Endothelial cell of umbilical vein (primary cell): ENCODE measurements at regions not wholly inside any gene's neighbourhood (a gene's known extent, or its start where the extent isn't known, plus 50 kb on each side); places are given as distances from the start of the nearest gene placed in this dataset.

ENCODE experiments used
- BruUV-seq: library from RNA; stranded (reverse); fragments of 400-500 nt; replicated peaks from 2 replicates; lab custom pipeline; 2021; lab: Mats Ljungman, UMichigan
- CTCF ChIA-PET: fragments of 300-600, 350-600 bp; sonication (Branson Sonifier 250); formaldehyde crosslinking; loops from one replicate; lab custom pipeline; 2021; ENCODE audit warnings: antibody characterized with exemption, inconsistent platforms; lab: Charles Lee
- POLR2A ChIA-PET: fragments of 300-600, 350-600 bp; sonication (Branson Sonifier 250); formaldehyde crosslinking; loops from one replicate; lab custom pipeline; 2021; ENCODE audit warnings: antibody characterized with exemption, inconsistent platforms; lab: Charles Lee
- DNase-seq: peaks from one replicate; pipeline ENCODE4 v3.0.0-alpha.2; 2011; ENCODE audit warnings: low read depth, low spot score
- FAIRE-seq: peaks from 2 replicates; lab custom pipeline; 2011; peaks lifted over from hg19 to GRCh38; lab: Jason Lieb, UNC
- H2AFZ ChIP-seq: 2 replicates; pipeline ENCODE4 v1.6.0; 2012; ENCODE audit warnings: low read depth, low read length, control low read depth, inconsistent platforms
- H3K27ac ChIP-seq: 2 replicates; pipeline ENCODE4 v1.5.1; 2011; ENCODE audit warnings: low read depth, mild to moderate bottlenecking, control low read depth, low read length, moderate library complexity; ENCODE audit not compliant: insufficient read depth
- H3K27me3 ChIP-seq, 2 experiments: 2 replicates each; pipeline versions ENCODE4 v1.6.0 to v1.6.1; 2011; ENCODE audit warnings: low read length in 2 of 2, mixed read lengths in 1 of 2; ENCODE audit not compliant: control insufficient read depth in 2 of 2, insufficient read depth in 2 of 2
- H3K36me3 ChIP-seq, 2 experiments: 2 replicates in 1 of 2; 3 replicates in 1 of 2; pipeline ENCODE4 v1.5.1; 2011; ENCODE audit warnings: low read length in 2 of 2, mild to moderate bottlenecking in 1 of 2, moderate library complexity in 1 of 2; ENCODE audit not compliant: control insufficient read depth in 2 of 2, insufficient read depth in 2 of 2; ENCODE audit errors: extremely low read depth in 1 of 2
- H3K4me1 ChIP-seq: 3 replicates; pipeline ENCODE4 v1.5.1; 2011; ENCODE audit warnings: mild to moderate bottlenecking, low read length; ENCODE audit not compliant: control insufficient read depth, insufficient read depth; ENCODE audit errors: extremely low read depth
- H3K4me2 ChIP-seq: 2 replicates; pipeline ENCODE4 v1.6.1; 2011; ENCODE audit warnings: low read length, control low read depth, mixed read lengths; ENCODE audit not compliant: insufficient read depth
- H3K4me3 ChIP-seq, 3 experiments: fragments of 200-600 bp in 1 of 3; sonication (generic), shearing (Covaris generic) in 1 of 3; replicated peaks in 1 of 3; 2 replicates each; pipeline ENCODE4 v1.5.1; 2011 to 2016; ENCODE audit warnings: control low read depth in 3 of 3, low read length in 3 of 3, mild to moderate bottlenecking in 2 of 3, inconsistent platforms in 1 of 3, low read depth in 1 of 3, moderate library complexity in 1 of 3; ENCODE audit not compliant: insufficient read depth in 1 of 3
- H3K79me2 ChIP-seq: 2 replicates; pipeline ENCODE4 v1.6.0; 2012; ENCODE audit warnings: low read length, inconsistent platforms; ENCODE audit not compliant: control insufficient read depth, insufficient read depth
- H3K9ac ChIP-seq: replicated peaks from 2 replicates; pipeline ENCODE3; 2011; ENCODE audit warnings: low read length, control low read depth; ENCODE audit not compliant: insufficient read depth; ENCODE audit errors: extremely low read depth
- H3K9me1 ChIP-seq: replicated peaks from 3 replicates; pipeline ENCODE4 v1.6.0; 2011; ENCODE audit warnings: mild to moderate bottlenecking, low read length; ENCODE audit not compliant: control insufficient read depth, insufficient read depth; ENCODE audit errors: extremely low read depth
- H3K9me3 ChIP-seq: replicated peaks from 2 replicates; pipeline ENCODE4 v1.5.1; 2012; ENCODE audit warnings: low read length, inconsistent platforms; ENCODE audit not compliant: control insufficient read depth, insufficient read depth
- H4K20me1 ChIP-seq: replicated peaks from 2 replicates; pipeline ENCODE3; 2011; ENCODE audit warnings: mild to moderate bottlenecking, low read length; ENCODE audit not compliant: control insufficient read depth, insufficient read depth; ENCODE audit errors: extremely low read depth
- CTCF ChIP-seq, 2 donors: IDR thresholded peaks; 1 replicate in 1 of 2; 2 replicates in 1 of 2; pipeline ENCODE4 v1.5.1; 2011; ENCODE audit warnings: low read length in 2 of 2, mild to moderate bottlenecking in 2 of 2, moderate library complexity in 2 of 2, control low read depth in 1 of 2, inconsistent platforms in 1 of 2, low read depth in 1 of 2; ENCODE audit not compliant: insufficient read depth in 1 of 2; ENCODE audit errors: extremely low read depth in 1 of 2
- EZH2 ChIP-seq: IDR thresholded peaks from 2 replicates; pipeline ENCODE4 v1.6.1; 2012; ENCODE audit warnings: borderline replicate concordance, low read depth, mild to moderate bottlenecking, moderate library complexity, low read length, inconsistent platforms; ENCODE audit not compliant: severe bottlenecking
- FOS ChIP-seq: IDR thresholded peaks from 2 replicates; pipeline ENCODE4 v1.6.1; 2011; ENCODE audit warnings: mild to moderate bottlenecking, low read length, moderate library complexity, borderline replicate concordance; ENCODE audit not compliant: insufficient read depth
- GATA2 ChIP-seq: IDR thresholded peaks from 2 replicates; pipeline ENCODE4 v1.7.0; 2011; ENCODE audit warnings: low read depth, mild to moderate bottlenecking, moderate library complexity, mixed read lengths, low read length; ENCODE audit not compliant: insufficient read length, insufficient read depth
- JUN ChIP-seq: IDR thresholded peaks from 2 replicates; pipeline ENCODE4 v1.6.1; 2011; ENCODE audit warnings: borderline replicate concordance, low read depth; ENCODE audit not compliant: insufficient read length, insufficient read depth
- MAX ChIP-seq: IDR thresholded peaks from 2 replicates; pipeline ENCODE4 v1.6.1; 2011; ENCODE audit not compliant: insufficient read depth, insufficient read length
- MYC ChIP-seq: IDR thresholded peaks from one replicate; pipeline ENCODE4 v1.6.1; 2011; ENCODE audit warnings: mild to moderate bottlenecking, low read depth, low read length
- POLR2A ChIP-seq: IDR thresholded peaks from 2 replicates; pipeline ENCODE4 v1.6.1; 2012; ENCODE audit warnings: low read depth, mild to moderate bottlenecking, control low read depth, low read length
- POLR2AphosphoS5 ChIP-seq: IDR thresholded peaks from 2 replicates; pipeline ENCODE4 v1.6.1; 2012; ENCODE audit warnings: low read depth, mild to moderate bottlenecking, control low read depth, low read length, moderate library complexity; ENCODE audit not compliant: insufficient read depth
- dilution Hi-C: fragments of 300-500 bp; cut with MboI; formaldehyde crosslinking; loops from one replicate; pipeline ENCODE4 v1.15.0; 2019; ENCODE audit warnings: low sequenced_read_pairs; ENCODE audit not compliant: extremely low pct_ligation_motif_present
- intact Hi-C: fragments of 100-400 bp; cut with micrococcal nuclease; formaldehyde crosslinking; loops from one replicate; pipeline ENCODE4 v1.10.0; 2022

GRCh38 chr18:75341897-75342296 is 85.6 kb downstream of the SMIM21 start:
- Histone ChIP-seq H4K20me1 (no peaks in the 10 kb centered on the region), H3K9me1 (no peaks in the 10 kb centered on the region), H3K9ac (no peak overlapping the region), H3K27ac (no peak overlapping the region), H3K4me1 (no peaks in the 10 kb centered on the region), H3K9me3 (no peaks in the 10 kb centered on the region), H3K4me2 (no peak overlapping the region), H3K27me3 (no peaks in the 10 kb centered on the region), H3K4me3 (no peak overlapping the region), H2AFZ (no peak overlapping the region), H3K79me2 (no peaks in the 10 kb centered on the region), H3K36me3 (no peaks in the 10 kb centered on the region)
- DNase-seq (no peak), FAIRE-seq (no peak)
- intact Hi-C loops = no loop called here
- BruUV-seq = no TSS peak
- ChIA-PET CTCF (no interaction called here), POLR2A (no interaction called here)
- dilution Hi-C loops = no loop called here
- TF ChIP-seq CTCF (IDR thresholded peaks at IDR 0.05; ENCODE audit: extremely low read depth in 1 of 2, insufficient read depth in 1 of 2, low read depth in 1 of 2, low read length in 2 of 2) = no peak
- no peak for TF ChIP-seq POLR2AphosphoS5
- TF ChIP-seq MAX = no peak
- no peak for TF ChIP-seq GATA2
- TF ChIP-seq MYC = no peak
- TF ChIP-seq POLR2A = no peak
- TF ChIP-seq FOS = no peak
- no peak for TF ChIP-seq JUN
- no peak for TF ChIP-seq EZH2
